ENCODE measurements at regions not wholly inside any gene's neighbourhood (a gene's known extent, or its start where the extent isn't known, plus 50 kb on each side); places are given as distances from the start of the nearest gene placed in this dataset.

DNA sequence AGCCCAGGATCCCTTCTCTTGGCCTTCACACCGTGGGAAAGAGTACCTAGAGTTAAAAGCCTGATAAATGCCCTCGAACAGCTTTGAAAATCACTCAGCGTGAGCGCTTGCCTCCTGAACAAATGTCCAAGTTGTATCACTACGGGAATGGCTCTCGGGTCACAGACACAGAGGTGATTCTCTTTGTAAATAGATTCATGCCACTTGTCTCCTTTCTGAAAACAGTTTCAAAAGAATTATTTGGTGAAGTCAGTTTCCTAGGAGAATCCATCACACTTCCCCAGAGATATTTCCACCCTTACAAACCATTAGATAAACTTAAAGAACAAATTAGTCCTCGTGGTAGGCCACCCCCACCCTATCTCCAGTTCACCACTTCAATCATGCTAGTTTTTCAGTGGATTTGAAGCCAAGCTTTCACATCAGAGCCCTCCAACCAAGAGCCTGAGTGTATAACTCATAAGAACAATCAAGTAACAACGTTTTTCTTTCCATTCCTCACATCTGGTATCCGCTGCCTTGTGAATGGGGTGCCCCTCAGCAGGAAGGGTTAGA is 132.9 kb downstream of the SLC30A10 start:
- CTCF ChIA-PET = no interaction called here

More for the DNA sequence above, 132.9 kb downstream of the SLC30A10 start:
- no TSS peak for BruUV-seq (replicated peaks)
- Histone ChIP-seq H3K4me3 (replicated peaks in 1 of 2; ENCODE audit: low read depth in 1 of 2, low read length in 2 of 2) (no peak overlapping the region), H3K9ac (ENCODE audit: low read length) (no peak overlapping the region), H3K9me3 (ENCODE audit: control insufficient read depth in 1 of 2, insufficient read depth in 1 of 2, low read depth in 1 of 2, low read length in 2 of 2) (no peaks in the 10 kb centered on the region), H3K4me1 (ENCODE audit: control insufficient read depth in 1 of 2, insufficient read depth in 2 of 2, low read length in 2 of 2) (peaks cover 0 to 11% of the 10 kb centered on the region in 2 experiments; a peak in 3 of 4 replicates), H3K9me2 (ENCODE audit: insufficient read depth) (no peaks in the 10 kb centered on the region), H3K27ac (ENCODE audit: low read depth, low read length) (no peak overlapping the region), H3K79me2 (ENCODE audit: insufficient read depth, low read length) (no peaks in the 10 kb centered on the region), H2AFZ (ENCODE audit: low read depth, low read length, poor library complexity, severe bottlenecking) (no peak overlapping the region), H4K20me1 (ENCODE audit: insufficient read depth) (no peaks in the 10 kb centered on the region), H3K4me2 (ENCODE audit: low read length) (no peak overlapping the region), H3K27me3 (ENCODE audit: insufficient read depth, low read length) (no peaks in the 10 kb centered on the region), H3K36me3 (ENCODE audit: control insufficient read depth in 1 of 2, insufficient read depth in 2 of 2, low read length in 2 of 2) (no peaks in the 10 kb centered on the region)
- RAD21 ChIA-PET (ENCODE audit: low non-redundant PET in 1 of 2, low total read pairs in 2 of 2, uncharacterized antibody in 2 of 2, unreplicated experiment in 2 of 2) = no interaction called here
- POLR2A ChIA-PET = no interaction called here
- TF ChIP-seq, protein P1, sequence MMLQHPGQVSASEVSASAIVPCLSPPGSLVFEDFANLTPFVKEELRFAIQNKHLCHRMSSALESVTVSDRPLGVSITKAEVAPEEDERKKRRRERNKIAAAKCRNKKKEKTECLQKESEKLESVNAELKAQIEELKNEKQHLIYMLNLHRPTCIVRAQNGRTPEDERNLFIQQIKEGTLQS (IDR thresholded peaks at IDR 0.05) = no peak
- TF ChIP-seq POLR2A (IDR thresholded peaks at IDR 0.05; ENCODE audit: borderline replicate concordance, extremely low read depth, insufficient read depth, insufficient read length) (no peak), ELF1 (IDR thresholded peaks at IDR 0.05; ENCODE audit: borderline replicate concordance, low read depth) (no peak), SIN3A (IDR thresholded peaks at IDR 0.05; ENCODE audit: low read depth) (no peak), YY1 (IDR thresholded peaks at IDR 0.05; ENCODE audit: extremely low read depth, insufficient replicate concordance, low read depth, low read length) (no peak), SP1 (IDR thresholded peaks at IDR 0.05; ENCODE audit: low read depth) (no peak), FOSL1 (IDR thresholded peaks at IDR 0.05; ENCODE audit: low read depth) (no peak), ZFX (IDR thresholded peaks at IDR 0.05) (no peak), SRF (IDR thresholded peaks at IDR 0.05; ENCODE audit: low read depth) (no peak), CEBPB (IDR thresholded peaks at IDR 0.05; ENCODE audit: low read depth) (no peak), EZH2phosphoT487 (IDR thresholded peaks at IDR 0.05; ENCODE audit: borderline replicate concordance) (no peak), POLR2AphosphoS5 (IDR thresholded peaks at IDR 0.05; ENCODE audit: low read depth, low read length) (no peak), TCF7L2 (IDR thresholded peaks at IDR 0.05; ENCODE audit: borderline replicate concordance, extremely low read depth, insufficient read depth, insufficient read length) (no peak), ZNF274 (IDR thresholded peaks at IDR 0.05; ENCODE audit: low read depth, low read length) (no peak)
- TF ChIP-seq, protein P2, sequence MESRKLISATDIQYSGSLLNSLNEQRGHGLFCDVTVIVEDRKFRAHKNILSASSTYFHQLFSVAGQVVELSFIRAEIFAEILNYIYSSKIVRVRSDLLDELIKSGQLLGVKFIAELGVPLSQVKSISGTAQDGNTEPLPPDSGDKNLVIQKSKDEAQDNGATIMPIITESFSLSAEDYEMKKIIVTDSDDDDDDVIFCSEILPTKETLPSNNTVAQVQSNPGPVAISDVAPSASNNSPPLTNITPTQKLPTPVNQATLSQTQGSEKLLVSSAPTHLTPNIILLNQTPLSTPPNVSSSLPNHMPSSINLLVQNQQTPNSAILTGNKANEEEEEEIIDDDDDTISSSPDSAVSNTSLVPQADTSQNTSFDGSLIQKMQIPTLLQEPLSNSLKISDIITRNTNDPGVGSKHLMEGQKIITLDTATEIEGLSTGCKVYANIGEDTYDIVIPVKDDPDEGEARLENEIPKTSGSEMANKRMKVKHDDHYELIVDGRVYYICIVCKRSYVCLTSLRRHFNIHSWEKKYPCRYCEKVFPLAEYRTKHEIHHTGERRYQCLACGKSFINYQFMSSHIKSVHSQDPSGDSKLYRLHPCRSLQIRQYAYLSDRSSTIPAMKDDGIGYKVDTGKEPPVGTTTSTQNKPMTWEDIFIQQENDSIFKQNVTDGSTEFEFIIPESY (IDR thresholded peaks at IDR 0.05; ENCODE audit: extremely low read depth, insufficient replicate concordance, low read length) = no peak
- TF ChIP-seq, protein P3, sequence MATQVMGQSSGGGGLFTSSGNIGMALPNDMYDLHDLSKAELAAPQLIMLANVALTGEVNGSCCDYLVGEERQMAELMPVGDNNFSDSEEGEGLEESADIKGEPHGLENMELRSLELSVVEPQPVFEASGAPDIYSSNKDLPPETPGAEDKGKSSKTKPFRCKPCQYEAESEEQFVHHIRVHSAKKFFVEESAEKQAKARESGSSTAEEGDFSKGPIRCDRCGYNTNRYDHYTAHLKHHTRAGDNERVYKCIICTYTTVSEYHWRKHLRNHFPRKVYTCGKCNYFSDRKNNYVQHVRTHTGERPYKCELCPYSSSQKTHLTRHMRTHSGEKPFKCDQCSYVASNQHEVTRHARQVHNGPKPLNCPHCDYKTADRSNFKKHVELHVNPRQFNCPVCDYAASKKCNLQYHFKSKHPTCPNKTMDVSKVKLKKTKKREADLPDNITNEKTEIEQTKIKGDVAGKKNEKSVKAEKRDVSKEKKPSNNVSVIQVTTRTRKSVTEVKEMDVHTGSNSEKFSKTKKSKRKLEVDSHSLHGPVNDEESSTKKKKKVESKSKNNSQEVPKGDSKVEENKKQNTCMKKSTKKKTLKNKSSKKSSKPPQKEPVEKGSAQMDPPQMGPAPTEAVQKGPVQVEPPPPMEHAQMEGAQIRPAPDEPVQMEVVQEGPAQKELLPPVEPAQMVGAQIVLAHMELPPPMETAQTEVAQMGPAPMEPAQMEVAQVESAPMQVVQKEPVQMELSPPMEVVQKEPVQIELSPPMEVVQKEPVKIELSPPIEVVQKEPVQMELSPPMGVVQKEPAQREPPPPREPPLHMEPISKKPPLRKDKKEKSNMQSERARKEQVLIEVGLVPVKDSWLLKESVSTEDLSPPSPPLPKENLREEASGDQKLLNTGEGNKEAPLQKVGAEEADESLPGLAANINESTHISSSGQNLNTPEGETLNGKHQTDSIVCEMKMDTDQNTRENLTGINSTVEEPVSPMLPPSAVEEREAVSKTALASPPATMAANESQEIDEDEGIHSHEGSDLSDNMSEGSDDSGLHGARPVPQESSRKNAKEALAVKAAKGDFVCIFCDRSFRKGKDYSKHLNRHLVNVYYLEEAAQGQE (IDR thresholded peaks at IDR 0.05; ENCODE audit: low read depth) = no peak
- TF ChIP-seq, protein P4, sequence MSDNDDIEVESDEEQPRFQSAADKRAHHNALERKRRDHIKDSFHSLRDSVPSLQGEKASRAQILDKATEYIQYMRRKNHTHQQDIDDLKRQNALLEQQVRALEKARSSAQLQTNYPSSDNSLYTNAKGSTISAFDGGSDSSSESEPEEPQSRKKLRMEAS (IDR thresholded peaks at IDR 0.05) = no peak
- TF ChIP-seq, protein P5, sequence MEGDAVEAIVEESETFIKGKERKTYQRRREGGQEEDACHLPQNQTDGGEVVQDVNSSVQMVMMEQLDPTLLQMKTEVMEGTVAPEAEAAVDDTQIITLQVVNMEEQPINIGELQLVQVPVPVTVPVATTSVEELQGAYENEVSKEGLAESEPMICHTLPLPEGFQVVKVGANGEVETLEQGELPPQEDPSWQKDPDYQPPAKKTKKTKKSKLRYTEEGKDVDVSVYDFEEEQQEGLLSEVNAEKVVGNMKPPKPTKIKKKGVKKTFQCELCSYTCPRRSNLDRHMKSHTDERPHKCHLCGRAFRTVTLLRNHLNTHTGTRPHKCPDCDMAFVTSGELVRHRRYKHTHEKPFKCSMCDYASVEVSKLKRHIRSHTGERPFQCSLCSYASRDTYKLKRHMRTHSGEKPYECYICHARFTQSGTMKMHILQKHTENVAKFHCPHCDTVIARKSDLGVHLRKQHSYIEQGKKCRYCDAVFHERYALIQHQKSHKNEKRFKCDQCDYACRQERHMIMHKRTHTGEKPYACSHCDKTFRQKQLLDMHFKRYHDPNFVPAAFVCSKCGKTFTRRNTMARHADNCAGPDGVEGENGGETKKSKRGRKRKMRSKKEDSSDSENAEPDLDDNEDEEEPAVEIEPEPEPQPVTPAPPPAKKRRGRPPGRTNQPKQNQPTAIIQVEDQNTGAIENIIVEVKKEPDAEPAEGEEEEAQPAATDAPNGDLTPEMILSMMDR (IDR thresholded peaks at IDR 0.05 in 2 of 3, conservative IDR thresholded peaks at IDR 0.05 in 1 of 3; ENCODE audit: borderline replicate concordance in 1 of 3, insufficient read depth in 1 of 3, low read depth in 2 of 3, low read length in 2 of 3) = no peak
- intact Hi-C loops (cut with micrococcal nuclease) = no loop called here
- DNase-seq (ENCODE audit: low read depth, low spot score) (no peak), ATAC-seq (no peak)

Data from HCT116 (cell line).